Eye (tissue), 1 donor: ENCODE measurements at regions not wholly inside any gene's neighbourhood (a gene's known extent, or its start where the extent isn't known, plus 50 kb on each side); places are given as distances from the start of the nearest gene placed in this dataset.
"Not testable (repeated sequence)": the region's sequence is repeated elsewhere in the genome, so short reads cannot be mapped to it uniquely, and the experiment has no call there.

Experiments used
- DNase-seq: peaks from one replicate; pipeline ENCODE4 v3.0.0-alpha.2; 2015

DNA sequence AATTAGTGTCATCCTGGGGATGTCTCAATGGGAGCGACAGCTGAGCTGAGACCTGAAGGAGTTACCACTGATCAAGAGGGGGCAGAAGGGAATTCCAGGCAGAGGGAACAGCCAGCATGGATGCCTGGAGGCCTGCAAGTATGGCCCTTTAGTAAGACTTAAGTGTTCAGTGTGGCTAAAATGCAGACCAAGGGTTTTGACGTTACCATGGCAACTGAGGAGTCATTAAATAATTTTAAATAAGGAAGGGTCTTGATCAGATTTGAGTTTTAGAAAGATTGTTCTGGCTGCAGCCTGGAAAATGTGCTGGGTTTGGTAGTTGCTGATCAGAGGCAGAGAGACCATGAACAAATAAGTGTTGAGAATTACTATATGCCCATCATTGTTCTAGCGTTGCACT lies 285.5 kb downstream of the USP46 start:
- no peak for DNase-seq

DNA sequence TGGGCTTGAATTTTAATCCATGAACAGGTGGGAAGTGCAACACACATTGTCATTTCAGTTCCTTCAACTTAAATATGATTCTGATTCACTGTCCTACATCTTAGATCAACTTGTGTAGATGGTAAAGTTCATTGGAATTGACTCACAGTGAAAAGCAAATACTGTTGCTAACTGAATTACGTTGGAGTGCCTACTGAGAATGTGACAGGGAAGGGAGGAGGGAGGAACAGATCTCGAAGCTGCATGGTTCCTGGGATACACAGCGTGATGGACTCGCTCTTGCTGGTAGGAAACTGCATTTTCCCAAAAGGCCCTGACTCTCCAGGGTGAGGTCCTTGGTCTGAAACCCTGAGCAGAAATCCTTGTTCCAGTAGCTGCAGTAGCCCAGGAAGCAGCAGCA lies 284.2 kb downstream of the USP46 start:
- DNase-seq = no peak

DNA sequence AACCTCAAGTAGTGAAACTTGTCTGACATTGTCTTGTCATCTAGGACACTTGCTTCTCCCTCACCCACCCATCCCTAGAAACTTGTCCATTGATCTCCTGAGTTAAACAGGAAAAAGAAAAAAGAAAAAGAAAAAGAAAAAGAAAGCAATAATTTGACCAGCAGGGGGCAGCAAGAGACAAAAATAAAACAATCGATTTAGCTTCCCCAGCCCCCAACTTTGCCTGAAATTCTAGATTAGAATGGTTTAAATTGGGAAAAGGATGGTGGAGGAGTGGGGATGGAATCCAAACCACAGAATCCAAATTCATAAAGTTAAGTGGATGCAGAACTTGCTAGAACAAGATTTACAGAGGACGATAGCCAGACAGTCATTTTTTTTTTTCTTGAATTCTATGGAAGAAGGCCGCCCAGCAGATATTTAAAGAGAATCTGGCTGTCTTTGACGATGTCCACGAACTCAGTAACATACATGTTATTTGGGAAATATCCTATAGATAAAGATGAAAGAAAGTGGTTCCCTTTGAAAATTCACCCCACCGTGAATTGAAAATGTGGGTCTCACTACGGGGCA lies 282.9 kb downstream of the USP46 start:
- DNase-seq = peak; percentile 91

DNA sequence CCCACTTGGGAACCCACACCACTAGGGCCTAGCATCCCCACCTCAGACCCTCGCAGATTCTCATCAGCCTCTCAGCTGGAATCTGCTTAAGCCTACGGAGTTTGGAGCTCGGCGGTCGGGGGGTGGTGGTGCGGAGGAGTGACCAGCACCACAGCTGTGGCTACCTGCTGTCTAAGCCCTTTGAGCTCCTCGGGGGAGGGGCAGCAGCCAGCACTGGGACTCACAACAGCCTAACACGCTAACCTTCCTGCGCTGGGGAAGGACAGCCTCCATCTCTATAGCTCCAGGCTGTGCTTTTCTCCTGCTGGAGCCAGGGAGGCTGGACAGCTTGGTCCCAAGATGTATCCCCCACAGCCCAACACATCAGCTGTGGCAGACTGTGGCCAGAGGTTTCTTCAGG lies 281.5 kb downstream of the USP46 start:
- no peak for DNase-seq

DNA sequence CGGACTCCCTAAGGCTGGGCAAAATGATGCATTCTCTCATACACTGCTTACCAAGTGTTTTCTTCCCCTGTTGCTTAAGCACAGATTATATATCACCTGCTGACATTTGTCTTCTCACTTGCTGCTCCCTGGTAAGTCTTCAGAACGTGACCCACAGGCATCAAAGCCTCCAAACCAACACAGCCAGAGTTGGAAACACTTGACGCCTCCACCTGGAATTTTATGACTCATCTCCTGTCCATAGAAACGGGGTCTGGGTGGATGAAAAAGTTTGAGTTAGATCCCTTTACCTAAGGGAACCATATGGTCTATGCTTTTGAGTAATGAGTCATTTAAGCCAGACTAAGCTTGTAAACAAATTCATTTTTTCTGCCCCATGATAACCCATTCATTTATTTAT lies 251.6 kb downstream of the USP46 start:
- DNase-seq = no peak

DNA sequence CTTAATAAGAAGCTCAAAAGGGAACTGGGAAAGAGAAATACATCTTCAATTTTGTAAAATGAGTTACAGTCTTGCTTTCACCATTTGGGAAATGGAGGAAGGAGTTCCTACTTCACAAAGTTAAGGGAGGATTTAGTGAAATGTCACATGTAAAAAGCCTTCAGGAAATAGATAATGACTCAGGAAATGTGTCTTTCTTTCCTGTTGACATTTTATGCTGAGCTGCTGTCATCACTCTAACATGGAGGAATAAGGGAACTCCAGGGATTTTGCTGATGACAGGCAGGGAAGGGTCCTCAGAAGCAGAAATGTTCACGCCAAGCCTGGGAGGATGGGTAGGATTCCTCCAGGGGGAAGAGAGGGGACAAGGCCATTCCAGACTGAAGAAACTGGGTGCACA lies 251.1 kb downstream of the USP46 start:
- DNase-seq = no peak

DNA sequence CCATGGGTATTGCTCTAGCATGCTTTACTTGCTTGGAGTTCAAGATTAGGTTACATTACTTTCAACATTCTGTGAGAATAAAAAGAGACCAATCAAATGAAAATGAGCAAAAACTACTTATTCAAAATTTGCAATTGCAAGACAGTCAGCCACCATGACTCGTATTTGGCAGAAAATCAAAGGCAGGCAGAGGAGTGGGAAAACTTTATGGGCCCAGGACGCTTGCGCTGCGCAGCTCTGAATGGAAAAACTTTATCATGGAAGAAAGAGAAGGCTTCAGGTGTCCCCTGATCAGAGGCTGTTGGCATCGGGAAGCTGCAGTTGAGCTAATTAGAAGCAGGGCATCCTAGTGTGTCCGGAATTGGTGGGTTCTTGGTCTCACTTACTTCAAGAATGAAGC lies 250.6 kb downstream of the USP46 start:
- DNase-seq = no peak

DNA sequence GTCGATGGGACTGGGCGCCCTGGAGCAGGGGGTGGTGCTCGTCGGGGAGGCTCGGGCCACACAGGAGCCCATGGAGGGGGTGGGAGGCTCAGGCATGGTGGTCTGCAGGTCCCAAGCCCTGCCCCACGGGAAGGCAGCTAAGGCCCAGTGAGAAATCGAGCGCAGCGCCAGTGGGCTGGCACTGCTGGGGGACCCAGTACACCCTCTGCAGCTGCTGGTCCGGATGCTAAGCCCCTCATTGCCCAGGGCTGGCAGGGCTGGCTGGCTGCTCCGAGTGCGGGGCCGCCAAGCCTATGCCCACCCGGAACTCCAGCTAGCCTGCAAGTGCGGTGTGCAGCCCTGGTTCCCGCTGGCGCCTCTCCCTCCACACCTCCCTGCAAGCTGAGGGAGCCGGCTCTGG lies 249.3 kb downstream of the USP46 start:
- not testable (repeated sequence) for DNase-seq

DNA sequence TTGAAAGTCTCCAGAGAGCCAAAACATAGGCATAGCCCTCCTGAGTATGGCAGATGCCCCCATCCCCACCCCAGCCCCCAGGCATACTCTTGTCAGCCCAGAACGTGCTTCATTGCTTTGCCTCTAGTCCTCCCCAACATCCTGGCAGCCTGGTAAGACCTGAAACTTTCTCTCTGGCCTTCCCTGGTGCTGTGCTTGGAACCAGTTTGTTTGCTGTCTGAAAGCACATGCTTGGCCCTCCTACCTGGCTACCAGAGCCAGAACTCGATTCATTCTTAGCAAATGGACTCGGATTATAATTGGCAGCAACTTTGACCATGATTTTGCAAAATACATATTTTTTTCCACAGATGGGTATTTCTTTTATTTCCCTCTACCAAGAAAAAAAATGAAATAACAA lies 248.1 kb downstream of the USP46 start:
- DNase-seq = no peak

DNA sequence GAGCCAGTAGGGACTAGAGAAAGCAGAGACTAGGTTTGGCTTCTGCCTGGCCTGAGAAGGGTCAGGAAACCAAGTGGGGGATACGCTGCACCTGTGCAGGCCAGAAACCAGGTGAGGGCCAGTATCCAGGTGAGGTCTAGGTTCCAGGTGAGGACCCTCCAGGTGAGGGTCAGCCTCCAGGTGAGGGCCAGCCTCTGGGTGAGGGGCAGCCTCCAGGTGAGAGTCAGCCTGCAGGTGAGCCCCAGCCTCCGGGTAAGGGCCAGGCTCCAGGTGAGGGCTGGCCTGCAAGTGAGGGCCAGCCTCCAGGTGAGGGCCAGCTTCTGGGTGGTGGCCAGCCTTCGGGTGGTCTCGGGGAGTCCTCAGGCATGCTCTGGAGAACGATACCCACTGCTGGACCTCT lies 238.8 kb downstream of the USP46 start:
- DNase-seq = no peak

DNA sequence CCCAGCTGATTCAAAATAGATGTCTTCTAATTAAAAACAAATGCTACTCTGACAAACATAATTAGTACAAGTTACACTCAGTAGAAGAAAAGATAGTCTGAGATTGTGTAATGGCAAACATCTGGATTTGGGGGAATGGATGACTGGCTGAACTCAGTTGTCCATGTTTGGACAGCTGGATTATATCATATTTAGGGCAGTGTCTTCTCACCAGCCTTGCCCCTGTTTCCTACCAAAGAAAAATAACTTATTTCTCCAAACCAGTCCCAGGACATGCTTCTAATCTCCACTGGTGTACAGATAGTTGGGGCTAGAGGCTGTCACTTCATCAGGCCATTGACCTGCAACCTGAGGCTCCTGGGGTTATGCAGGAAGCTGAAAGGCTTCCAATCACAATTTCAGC lies 237.3 kb downstream of the USP46 start:
- DNase-seq = peak; percentile 55

DNA sequence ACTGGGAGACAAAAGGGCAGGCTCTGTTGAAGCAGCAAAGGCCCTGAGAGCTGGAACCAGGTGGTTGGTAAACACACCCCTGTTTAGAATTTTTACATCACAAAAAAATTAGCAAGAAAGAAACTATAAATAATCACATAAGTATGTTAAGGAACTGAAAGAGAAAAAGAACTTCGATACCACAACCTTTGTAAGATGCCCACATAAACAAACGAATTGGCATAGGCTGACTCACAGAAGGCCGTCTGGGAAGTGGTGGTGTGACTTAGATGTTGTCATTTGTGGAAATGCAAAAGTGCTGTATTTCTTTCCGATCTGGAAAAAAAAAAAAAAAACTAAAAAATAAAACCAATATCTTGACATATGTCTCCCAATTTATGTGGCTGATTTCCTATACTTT lies 235.1 kb downstream of the USP46 start:
- DNase-seq = no peak

DNA sequence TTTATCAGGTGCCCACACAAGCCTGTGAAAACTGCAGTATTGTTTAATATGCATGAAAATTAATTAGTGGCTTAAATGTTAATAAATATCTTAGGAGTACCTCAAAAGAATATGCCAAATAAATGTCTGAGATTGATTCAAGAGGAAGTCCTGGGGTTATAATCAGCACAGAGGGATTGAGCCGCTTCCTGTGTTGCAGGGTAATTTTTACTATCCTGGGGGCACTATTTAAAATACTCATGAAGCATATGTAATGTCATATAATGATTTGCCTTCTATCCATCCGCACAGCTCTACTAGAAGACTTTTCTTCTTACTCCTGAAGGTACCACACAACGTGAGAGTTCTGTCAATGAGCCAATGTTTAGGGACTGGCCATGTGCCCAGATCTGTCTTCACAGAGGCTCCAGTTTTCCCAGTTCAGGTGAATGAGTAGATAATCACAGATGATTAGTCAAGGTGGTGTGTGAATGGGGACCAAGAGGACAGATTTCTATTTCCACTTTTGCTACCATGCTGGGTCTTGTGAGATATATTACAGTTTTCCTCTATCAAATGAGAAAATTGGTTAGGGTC lies 233.3 kb downstream of the USP46 start:
- DNase-seq = no peak

DNA sequence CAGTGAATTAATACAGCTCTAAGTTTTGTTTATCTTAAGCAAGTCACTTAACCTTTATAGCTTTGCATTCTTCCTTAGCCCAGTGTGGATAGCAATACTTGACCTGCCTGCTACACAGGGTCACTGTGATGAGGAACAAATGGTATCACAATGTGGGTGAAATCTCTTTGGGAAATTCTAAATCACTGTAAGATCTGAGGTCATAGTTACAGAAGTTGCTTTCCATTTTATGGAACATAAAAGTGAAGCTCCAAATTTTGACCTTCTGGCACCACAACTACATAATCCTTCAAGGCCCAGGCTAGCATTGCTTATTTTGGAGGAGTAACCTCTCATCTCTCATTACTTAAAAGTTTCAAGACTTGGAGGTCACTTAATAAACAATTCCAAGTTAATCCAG lies 227.7 kb downstream of the USP46 start:
- DNase-seq = no peak

DNA sequence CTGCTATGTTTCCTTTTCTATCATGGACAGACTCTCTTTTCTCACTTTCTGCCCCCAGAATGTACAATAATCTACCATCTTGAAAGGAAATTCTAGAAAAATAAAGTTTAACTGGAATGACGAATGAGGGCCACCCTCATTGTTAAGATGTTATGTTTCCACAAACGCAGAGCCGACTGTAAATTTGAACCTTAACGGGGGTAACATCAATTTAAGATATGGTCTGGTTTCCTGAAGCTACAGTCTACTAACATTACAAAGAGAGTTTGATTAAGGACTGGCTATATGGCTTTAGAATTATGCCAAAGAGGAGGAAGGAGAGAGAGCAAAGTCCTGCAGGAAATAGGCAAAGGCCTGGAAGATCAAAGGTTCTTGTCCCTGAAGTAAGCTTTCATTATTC lies 227.2 kb downstream of the USP46 start:
- no peak for DNase-seq

DNA sequence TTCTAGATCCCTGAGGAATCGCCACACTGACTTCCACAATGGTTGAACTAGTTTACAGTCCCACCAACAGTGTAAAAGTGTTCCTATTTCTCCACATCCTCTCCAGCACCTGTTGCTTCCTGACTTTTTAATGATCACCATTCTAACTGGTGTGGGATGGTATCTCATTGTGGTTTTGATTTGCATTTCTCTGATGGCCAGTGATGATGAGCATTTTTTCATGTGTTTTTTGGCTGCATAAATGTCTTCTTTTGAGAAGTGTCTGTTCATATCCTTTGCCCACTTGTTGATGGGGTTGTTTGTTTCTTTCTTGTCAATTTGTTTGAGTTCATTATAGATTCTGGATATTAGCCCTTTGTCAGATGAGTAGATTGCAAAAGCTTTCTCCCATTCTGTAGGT lies 216.6 kb downstream of the USP46 start:
- not testable (repeated sequence) for DNase-seq

DNA sequence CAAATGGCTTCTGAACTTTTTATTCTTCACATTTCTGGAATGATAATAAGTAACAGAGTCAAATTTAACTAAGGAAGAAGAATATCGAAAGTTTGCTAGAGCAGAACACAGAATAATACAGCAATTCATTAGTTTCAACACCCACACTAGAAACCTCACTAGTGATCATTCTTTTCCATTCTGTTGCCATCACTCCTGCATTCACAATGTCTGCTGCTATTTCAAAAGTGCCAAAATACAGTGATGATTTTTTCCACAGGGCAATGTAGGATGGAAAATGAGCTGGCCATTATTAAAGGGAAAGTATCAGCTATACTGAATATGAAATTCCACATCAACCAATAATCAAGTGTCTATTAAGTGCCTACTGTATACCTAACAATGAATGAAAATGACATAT lies 186.7 kb downstream of the USP46 start:
- no peak for DNase-seq

DNA sequence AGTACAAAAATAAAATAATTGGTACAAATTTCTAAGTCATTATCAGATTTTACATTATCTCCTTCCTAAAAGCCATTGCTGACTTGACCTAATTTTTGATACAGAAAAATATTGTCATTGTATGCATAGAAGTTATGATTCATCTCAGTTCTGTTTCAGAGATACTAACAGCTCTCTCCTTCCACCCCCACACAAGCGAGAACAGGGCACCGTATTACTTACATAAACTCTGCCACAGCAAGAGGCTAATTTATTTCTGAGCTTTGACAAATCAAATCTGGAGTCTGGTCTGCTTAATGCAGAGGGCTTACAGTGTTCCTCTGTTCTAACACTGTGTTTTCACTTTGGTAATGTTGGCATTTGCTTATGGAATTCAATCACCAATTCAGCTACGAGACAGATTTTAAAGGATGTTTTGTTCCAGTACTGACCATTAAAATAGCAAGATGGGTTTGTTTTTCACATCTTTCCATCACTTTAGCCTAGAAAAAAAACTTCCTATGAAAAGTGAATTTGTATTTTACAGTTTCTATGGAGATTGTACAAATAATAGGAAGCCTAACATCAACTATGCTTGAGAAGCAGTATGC lies 181.8 kb downstream of the USP46 start:
- DNase-seq = no peak

DNA sequence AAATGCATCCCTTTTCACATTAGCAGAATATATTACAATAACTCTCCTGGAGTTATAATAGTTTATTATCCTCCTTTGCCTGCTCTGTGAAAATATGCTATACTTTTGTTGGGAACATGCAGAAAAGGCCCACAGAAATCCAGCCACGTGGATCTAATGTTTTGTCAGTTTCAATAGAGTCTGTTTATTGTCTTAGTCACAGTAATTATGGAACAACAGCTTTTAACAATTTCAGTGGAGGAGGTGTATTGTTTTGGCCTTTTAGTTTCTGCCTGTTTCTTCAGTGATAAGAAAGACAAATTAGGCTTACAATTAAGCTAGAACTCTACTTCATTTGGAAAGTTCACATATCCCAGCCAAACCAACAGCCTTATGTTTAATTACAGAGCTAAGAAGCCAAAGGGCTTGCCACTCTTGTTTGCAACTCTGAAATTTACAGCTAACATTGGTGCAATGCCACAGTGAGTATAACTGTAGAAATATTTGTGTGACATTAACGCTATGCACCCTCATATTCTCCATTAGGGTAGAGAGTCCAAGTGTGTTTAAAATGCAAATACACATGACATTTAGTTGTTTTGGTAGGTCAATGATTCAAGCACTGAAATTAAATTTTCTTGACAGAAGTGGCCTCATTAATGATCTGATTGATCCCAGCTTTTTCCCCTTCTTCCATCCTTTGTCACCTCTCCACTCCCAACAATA lies 175.8 kb downstream of the USP46 start:
- no peak for DNase-seq

DNA sequence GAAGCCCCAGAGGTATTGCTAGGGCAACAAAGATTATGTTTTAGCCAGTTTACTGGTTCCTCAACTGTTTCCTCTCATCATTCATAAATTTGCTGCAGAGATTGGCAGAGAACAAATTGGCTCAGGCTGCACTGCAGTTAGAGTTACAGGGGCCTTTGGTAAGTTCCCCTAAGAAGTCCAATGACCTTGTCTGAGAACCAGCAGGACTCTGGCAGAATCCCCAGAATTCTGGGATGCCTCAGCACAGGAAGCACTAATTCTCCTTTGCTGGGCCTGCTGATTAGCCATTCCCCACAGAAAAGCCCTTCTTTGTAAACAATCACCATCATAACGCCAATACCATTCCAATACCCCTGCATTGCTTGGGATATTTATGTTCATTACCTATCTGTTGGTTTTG lies 151.3 kb downstream of the USP46 start:
- DNase-seq = no peak

DNA sequence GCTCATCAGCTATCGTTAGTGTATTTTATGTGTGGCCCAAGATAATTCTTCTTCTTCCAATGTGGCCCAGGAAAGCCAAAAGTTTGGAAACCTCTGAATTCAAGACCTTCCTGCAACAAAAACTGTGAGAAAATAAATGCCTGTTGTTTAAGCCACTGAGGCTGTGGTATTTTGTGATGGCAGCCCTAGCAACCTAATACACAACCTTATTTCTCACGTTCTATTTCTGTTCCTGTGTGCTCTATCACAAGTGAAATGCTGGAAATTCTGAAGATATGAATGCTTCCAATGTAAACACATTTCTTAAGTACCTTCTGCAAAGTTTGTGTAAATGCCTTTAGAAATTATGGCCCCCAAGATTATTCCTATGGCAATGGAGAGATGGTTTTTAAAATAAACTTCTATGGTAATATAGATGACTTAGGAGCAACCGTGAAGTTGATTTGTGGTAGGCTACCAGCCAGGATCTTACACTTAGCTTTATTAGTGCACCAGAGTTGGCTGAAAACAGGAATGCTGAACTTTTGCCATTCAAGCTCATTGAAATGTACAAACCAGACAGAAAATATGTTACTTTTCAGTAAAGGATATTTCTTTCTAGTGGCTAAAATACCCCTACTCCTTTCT lies 148.0 kb downstream of the USP46 start:
- no peak for DNase-seq

DNA sequence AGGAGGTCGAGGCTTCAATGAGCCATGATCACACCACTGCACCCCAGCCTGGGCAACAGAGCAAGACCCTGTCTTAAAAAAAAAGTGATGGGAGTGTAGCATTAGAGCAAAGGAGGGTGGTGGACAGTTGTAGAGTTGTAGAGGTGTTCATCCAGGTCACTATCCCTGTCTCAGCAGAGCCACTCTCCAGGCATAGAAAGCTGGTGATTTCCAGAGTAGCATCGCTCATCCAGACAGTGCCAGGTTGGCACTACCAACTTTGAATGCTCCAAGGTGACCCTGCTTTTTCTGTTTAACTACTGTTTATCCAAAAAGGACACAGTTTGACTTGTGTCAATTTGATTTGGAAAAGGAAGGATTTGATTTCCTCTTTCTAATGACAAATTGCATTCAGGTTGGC lies 147.3 kb downstream of the USP46 start:
- DNase-seq = no peak

DNA sequence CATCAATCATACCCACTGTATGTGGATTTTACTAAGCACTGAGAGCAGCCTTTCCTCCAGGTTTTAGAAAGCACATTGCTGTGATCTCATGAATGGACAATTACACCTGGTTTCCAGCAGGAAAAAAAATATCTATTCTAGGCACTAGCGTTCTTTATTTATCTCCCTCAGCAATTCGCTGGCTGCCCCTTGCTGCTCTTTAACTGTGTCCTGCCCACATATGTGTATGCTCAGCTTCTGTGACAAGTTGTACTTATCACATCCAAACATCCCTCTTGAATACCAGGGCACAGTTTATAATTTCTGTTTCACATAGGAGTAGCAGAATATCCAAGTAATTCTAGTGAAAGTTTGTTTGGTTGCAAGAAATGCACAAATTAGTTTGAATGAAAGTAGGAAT lies 146.8 kb downstream of the USP46 start:
- no peak for DNase-seq

DNA sequence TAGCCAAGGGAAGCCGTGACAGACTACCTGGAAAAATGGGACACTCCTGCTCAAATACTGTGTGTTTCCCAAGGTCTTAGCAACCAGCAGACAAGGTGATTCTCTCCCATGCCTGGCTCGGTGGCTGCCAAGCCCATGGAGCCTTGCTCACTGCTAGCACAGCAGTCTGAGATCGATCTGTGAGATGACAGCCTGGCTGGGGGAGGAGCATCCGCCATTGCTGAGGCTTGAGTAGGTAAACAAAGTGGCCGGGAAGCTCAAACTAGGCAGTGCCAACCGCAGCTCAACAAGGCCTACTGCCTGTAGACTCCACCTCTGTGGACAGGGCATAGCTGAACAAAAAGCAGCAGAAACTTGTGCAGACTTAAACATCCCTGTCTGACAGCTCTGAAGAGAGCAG lies 137.0 kb downstream of the USP46 start:
- DNase-seq = not testable (repeated sequence)
